GM18520 (cell line): ENCODE measurements at regions not wholly inside any gene's neighbourhood (a gene's known extent, or its start where the extent isn't known, plus 50 kb on each side); places are given as distances from the start of the nearest gene placed in this dataset.
"Not testable (repeated sequence)": the region's sequence is repeated elsewhere in the genome, so short reads cannot be mapped to it uniquely, and the experiment has no call there.

Source experiments
- ATAC-seq: cut with Tn5 transposase; IDR thresholded peaks from one replicate; pipeline ENCODE4 v1.9.1; 2021; ENCODE audit not compliant: unreplicated experiment

DNA sequence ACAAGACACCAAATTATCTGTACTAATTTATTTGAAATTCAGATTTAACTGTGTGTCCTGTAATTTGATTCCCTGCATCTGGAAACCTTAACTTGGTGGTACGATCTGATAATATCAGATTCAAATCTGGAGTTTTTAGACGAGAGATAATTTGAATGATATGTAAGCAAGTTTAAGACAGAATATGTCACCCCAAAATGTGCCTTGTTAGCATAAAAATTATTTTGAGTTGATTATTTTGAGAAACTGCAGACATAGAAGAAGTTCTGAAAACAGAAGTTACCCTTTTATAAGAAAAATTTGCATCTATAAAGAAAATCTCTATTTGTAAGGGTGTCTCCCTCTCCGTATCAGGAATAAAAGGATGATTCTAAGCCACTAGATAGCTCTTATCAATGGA, 1202.8 kb downstream of the ROBO2 start:
- ATAC-seq: no peak

- ATAC-seq: no peak
These were observed 1204.2 kb downstream of the ROBO2 start for GRCh38 chr3:78244136-78244535.

DNA sequence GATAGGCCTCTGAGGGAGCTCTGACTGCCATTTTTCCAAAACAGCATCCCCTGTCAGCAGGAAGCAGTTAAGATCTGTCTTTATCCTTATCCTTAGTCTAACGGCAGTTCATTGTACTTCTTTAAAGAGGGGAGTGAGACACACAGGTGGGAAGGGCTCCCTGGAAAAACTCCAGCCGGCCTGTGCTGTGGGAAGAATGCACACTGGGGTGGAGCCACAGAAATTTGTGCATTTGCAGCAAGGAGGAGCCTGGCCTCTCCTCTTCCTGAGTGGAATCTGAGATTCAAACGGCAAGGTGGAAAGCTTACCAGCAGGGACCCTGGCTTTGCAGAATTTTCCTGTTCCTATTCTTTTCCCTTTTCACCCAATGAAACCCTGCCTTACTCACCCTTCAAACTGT, 1209.4 kb downstream of the ROBO2 start:
- no peak for ATAC-seq

DNA sequence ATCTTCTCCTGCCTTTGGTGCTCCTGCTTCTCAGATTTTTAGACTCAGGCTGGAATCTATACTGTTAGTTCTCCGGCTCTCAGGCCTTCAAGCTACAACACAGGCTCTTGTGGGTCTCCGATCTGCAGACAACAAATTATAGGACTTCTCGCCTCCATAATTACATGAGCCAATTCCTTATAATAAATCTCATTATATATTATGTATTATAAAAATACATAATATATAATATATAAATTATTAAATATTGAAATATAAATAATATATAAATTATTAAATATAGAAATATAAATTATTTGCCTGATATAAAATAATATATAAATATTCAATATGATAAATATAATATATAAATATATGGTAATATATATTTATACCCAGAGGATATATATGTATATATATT, 1214.0 kb downstream of the ROBO2 start:
- no peak for ATAC-seq

GRCh38 chr3:78255403-78255802, 1215.5 kb downstream of the ROBO2 start:
- no peak for ATAC-seq

GRCh38 chr3:78256123-78256522, 1216.2 kb downstream of the ROBO2 start:
- no peak for ATAC-seq

- no peak for ATAC-seq
These were observed 1218.1 kb downstream of the ROBO2 start for GRCh38 chr3:78257951-78258530.

DNA sequence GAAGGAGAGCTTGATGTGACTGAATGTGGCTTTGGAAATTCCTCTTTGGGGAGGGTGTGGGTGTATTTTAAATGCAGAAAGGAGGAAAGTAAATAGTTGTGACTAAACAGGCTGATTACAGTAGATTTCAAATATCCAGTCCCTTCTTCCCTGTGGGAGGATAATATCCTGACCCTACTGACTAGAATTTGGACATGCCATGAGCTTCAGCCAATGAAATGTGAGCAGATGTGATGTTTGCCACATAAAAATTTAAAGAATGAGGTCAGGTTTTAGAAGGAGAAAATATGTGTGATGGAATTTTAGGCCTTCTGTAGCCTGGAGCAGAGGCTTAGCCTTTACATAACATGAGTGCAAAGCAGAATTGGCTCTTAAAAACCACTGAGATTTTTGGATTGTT, 1218.9 kb downstream of the ROBO2 start:
- ATAC-seq: no peak

DNA sequence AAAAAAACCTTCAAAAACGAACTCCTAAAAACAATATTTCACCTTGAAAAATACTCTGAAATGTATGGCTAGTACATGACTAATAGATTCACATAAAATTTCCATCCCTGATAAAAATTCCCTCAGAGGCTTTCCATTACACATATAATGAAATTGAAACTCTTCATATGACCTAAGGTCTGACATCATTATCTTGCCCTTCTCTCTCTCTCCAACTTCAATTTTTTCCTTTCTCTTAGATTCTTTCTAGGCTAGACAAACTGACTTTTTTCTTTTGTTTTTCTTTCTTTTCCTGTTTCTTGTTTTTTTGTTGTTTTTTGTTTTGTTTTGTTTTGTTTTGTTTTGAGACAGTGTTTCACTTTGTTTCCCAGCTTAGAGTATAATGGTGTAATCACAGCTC, 1220.5 kb downstream of the ROBO2 start:
- no peak for ATAC-seq

DNA sequence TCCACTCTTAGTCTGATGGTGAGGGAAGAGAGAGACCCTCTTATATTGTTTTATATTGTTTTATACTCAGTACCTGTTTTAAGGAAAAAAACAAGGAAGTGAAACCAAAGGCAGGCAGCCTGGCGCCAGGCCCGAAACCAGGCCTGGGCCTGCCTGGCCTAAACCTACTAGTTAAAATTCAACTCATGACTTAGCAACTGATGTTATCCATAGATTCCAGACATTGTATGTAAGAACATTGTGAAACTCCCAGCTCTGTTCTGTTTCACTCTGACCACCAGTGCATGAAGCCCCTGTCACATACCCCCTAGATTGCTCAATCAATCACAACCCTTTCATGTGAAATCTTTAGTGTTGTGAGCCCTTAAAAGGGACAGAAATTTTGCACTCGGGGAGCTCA, 1226.7 kb downstream of the ROBO2 start:
- ATAC-seq: not testable (repeated sequence)

DNA sequence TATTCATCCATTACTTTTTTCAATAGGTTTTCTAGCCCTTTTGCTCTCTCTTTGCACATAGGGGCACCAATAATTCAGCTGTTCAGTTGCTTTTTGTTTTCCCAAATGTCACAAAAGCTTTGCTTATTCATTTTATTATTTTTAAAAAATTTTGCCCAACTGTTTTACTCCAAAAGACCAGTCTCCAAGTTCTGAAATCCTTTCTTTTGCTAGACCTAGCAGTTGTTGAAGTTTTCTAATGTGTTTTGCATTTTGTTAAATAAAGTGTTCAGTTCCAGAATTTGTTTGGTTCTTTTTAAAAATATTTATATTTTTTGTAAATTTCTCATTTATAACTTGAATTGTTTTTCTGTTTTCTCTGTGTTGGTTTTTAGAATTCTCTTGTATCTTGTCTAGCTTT, 1227.3 kb downstream of the ROBO2 start:
- ATAC-seq: no peak

- no peak for ATAC-seq
These were observed 1228.2 kb downstream of the ROBO2 start for GRCh38 chr3:78268087-78268486.

GRCh38 chr3:78268716-78269668, 1229.1 kb downstream of the ROBO2 start:
- ATAC-seq: no peak

DNA sequence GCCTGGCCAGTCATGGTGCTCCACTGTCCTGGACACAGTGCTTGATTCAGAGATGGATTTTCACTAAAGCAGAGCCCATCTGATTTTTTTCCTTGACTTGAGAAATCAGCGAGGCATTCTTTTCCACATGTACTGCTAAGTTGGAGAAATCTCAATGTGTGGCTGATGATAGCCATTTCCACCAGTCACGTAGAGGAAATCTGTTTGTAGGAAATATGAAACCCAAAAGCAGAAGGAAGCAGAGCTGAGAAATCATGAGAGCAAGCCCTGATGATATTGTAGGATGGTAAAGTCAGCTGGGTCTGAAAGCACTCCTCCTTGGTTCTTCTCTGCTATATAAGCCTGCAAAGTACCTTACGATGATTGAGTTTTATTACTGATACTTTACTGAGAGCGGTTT, 1233.4 kb downstream of the ROBO2 start:
- no peak for ATAC-seq

DNA sequence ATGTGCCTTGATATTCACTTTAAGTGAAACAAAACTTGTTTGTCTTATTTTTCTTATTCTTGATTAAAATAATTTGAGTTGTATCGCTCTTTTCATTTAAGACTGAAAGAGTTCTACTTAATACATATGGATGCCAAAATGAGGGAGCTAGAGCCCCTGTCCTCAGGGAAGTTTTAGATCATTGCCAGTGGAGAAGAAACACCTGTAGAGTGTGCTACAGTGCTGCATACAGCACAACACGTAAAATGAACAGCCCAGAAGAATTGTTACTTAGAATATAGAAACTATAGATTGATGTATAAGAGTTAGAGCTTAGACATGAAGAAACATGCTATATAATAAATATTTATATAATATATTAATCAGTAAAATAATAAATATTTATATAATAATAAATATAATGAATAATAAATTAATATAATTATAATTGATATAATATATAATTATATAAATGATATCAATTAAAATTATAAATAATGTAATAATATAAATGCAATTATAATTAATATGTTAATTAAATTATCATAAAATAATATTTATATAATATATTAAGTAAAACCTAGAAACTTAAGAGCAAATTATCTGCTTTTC, 1234.7 kb downstream of the ROBO2 start:
- no peak for ATAC-seq

DNA sequence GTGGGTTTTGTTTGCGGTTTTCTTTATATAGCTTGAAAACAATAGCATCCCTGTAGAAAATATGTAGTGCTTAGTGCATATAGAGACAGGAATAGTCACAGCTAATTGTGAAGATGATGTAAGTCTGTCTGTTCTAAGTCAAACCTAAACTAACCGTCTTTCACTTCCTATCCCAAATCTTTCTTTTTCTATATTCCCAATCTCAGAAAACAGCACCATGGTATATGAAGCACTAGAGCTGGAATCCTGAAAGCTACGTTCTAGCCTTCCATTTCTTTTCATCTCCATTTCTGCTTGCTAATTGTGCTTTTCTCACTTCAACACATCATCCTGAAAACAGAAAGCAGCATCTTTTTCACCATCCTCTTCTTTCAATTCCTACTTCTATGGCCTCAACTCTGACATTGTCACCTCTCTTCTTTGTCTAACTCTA, 1235.5 kb downstream of the ROBO2 start:
- ATAC-seq: no peak

GRCh38 chr3:78277220-78277619, 1237.3 kb downstream of the ROBO2 start:
- ATAC-seq: no peak

GRCh38 chr3:78277801-78278200, 1237.9 kb downstream of the ROBO2 start:
- ATAC-seq: no peak

- no peak for ATAC-seq
These were observed 1239.2 kb downstream of the ROBO2 start for GRCh38 chr3:78279091-78279490.

DNA sequence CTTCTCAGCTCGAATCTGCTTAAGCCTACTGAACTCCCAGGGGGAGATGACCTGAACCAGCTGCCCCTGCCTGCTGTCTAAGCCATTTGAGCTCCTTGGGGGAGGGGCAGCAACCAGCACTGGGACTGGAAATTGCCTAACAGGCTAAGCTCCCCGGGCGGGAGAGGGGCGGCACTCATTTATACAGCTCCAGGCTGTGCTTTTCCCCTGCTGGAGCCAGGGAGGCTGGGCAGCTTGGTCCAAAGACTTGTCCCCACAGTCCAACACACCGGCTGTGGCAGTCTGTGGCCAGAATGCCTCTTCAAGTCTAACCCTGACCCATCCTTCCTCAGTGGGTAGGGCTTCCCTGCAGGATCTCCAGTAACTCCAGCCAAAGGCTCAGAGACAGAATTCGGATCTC, 1241.5 kb downstream of the ROBO2 start:
- no peak for ATAC-seq

GRCh38 chr3:78283994-78284393, 1244.1 kb downstream of the ROBO2 start:
- no peak for ATAC-seq
